ENCODE measurements at regions not wholly inside any gene's neighbourhood (a gene's known extent, or its start where the extent isn't known, plus 50 kb on each side); places are given as distances from the start of the nearest gene placed in this dataset.

- H3K36me3 ChIP-seq (ENCODE audit: insufficient read depth), result no peaks in the 10 kb centered on the region
- H3K4me2 ChIP-seq, result no peak overlapping the region
- Mint-ChIP-seq H3K4me3 (no peak overlapping the region), H3K27ac (no peak overlapping the region), H3K36me3 (ENCODE audit: low read depth) (no peaks in the 10 kb centered on the region), H3K4me1 (peaks cover 2% of the 10 kb centered on the region; the same call in 2 of the 3 replicates), H3K27me3 (ENCODE audit: insufficient read depth, low read depth, poor library complexity) (peaks cover 2% of the 10 kb centered on the region), H3K9me3 (no peaks in the 10 kb centered on the region)
- no peaks in the 10 kb centered on the region for H3K27me3 ChIP-seq (ENCODE audit: insufficient read depth)
- H3K4me3 ChIP-seq, result no peak overlapping the region
- H3K79me2 ChIP-seq (replicated peaks; ENCODE audit: insufficient read depth), result no peaks in the 10 kb centered on the region
- no peaks in the 10 kb centered on the region for H3K4me1 ChIP-seq (ENCODE audit: insufficient read depth)
- no peaks in the 10 kb centered on the region for H3K9me2 ChIP-seq (ENCODE audit: insufficient read depth)
- no peak overlapping the region for H3K27ac ChIP-seq (ENCODE audit: low read depth)
- H4K20me1 ChIP-seq (replicated peaks; ENCODE audit: insufficient read depth), result no peaks in the 10 kb centered on the region
- H3F3A ChIP-seq (replicated peaks; ENCODE audit: low read depth), result no peaks in the 10 kb centered on the region
- DNase-seq (ENCODE audit: low spot score) (no peak), ATAC-seq (no peak)
- TF ChIP-seq CTCF (conservative IDR thresholded peaks at IDR 0.05; ENCODE audit: low read depth in 2 of 2) (0 out of 4 replicates have a peak, but pooled peaks of 1 of the 2 experiments have one; percentile 0), ZNF462 (CRISPR knock-in tag; IDR thresholded peaks at IDR 0.05) (no peak)
- H2AFZ ChIP-seq, result no peak overlapping the region
Measured at GRCh38 chr11:115941481-115941993, 437.3 kb upstream of the CADM1 start.

GRCh38 chr11:115941044-115941443 lies 436.8 kb upstream of the CADM1 start:
- Histone ChIP-seq H3K9me2 (ENCODE audit: insufficient read depth) (no peaks in the 10 kb centered on the region), H3K27ac (ENCODE audit: low read depth) (no peak overlapping the region), H3K79me2 (replicated peaks; ENCODE audit: insufficient read depth) (no peaks in the 10 kb centered on the region), H4K20me1 (replicated peaks; ENCODE audit: insufficient read depth) (no peaks in the 10 kb centered on the region), H2AFZ (no peak overlapping the region), H3K36me3 (ENCODE audit: insufficient read depth) (no peaks in the 10 kb centered on the region), H3F3A (replicated peaks; ENCODE audit: low read depth) (no peaks in the 10 kb centered on the region), H3K27me3 (ENCODE audit: insufficient read depth) (no peaks in the 10 kb centered on the region), H3K4me2 (no peak overlapping the region), H3K4me1 (ENCODE audit: insufficient read depth) (no peaks in the 10 kb centered on the region), H3K4me3 (no peak overlapping the region)
- DNase-seq (ENCODE audit: low spot score) (no peak), ATAC-seq (no peak)
- Mint-ChIP-seq H3K4me3 (no peak overlapping the region), H3K27me3 (ENCODE audit: insufficient read depth, low read depth, poor library complexity) (peaks cover 2% of the 10 kb centered on the region), H3K27ac (no peak overlapping the region), H3K36me3 (ENCODE audit: low read depth) (no peaks in the 10 kb centered on the region), H3K4me1 (peaks cover 2% of the 10 kb centered on the region; the same call in 2 of the 3 replicates), H3K9me3 (no peaks in the 10 kb centered on the region)
- no peak for TF ChIP-seq REST (IDR thresholded peaks at IDR 0.05; ENCODE audit: unreplicated experiment)
